ENCODE measurements at regions not wholly inside any gene's neighbourhood (a gene's known extent, or its start where the extent isn't known, plus 50 kb on each side); places are given as distances from the start of the nearest gene placed in this dataset.
"Not testable (repeated sequence)": the region's sequence is repeated elsewhere in the genome, so short reads cannot be mapped to it uniquely, and the experiment has no call there.

DNA sequence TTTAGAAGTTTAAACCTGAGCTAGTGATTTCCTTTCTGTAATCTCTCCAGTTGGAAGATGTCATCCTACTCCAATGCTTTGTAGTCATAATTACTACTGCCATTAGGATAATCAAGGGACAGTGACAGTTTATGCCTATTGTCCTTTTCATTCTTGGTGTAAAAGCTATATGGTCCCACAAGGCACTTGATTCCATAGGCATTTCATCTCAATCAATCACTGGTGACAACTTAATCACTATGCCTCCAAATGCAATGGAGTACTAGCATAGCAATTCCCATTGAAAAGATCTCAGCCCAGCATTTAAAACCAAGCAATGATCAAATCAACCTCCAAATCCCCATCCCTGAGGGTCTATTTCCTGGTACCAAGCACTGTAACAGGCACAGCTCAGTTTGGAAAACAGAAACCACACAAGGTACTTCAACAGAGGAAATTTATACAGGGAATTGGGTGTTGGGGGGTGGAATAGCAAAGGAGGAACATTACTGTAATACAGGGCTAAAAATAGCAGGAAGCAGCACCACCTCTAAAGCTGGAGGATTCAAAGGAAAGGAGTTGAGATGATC is 51.0 kb downstream of the FHIP2A start:
- no peaks in the 10 kb centered on the region for H3K36me3 ChIP-seq
- DNase-seq (no peak), ATAC-seq (no peak)
- H3K27ac ChIP-seq = no peak overlapping the region
- no peaks in the 10 kb centered on the region for H3K9me3 ChIP-seq
- H3K4me3 ChIP-seq = no peak overlapping the region
- intact Hi-C loops (cut with DNase I) = no loop called here
- H3K4me1 ChIP-seq = no peaks in the 10 kb centered on the region
- TF ChIP-seq, protein P1, sequence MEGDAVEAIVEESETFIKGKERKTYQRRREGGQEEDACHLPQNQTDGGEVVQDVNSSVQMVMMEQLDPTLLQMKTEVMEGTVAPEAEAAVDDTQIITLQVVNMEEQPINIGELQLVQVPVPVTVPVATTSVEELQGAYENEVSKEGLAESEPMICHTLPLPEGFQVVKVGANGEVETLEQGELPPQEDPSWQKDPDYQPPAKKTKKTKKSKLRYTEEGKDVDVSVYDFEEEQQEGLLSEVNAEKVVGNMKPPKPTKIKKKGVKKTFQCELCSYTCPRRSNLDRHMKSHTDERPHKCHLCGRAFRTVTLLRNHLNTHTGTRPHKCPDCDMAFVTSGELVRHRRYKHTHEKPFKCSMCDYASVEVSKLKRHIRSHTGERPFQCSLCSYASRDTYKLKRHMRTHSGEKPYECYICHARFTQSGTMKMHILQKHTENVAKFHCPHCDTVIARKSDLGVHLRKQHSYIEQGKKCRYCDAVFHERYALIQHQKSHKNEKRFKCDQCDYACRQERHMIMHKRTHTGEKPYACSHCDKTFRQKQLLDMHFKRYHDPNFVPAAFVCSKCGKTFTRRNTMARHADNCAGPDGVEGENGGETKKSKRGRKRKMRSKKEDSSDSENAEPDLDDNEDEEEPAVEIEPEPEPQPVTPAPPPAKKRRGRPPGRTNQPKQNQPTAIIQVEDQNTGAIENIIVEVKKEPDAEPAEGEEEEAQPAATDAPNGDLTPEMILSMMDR (IDR thresholded peaks at IDR 0.05) = no peak
- no peaks in the 10 kb centered on the region for H3K27me3 ChIP-seq

DNA sequence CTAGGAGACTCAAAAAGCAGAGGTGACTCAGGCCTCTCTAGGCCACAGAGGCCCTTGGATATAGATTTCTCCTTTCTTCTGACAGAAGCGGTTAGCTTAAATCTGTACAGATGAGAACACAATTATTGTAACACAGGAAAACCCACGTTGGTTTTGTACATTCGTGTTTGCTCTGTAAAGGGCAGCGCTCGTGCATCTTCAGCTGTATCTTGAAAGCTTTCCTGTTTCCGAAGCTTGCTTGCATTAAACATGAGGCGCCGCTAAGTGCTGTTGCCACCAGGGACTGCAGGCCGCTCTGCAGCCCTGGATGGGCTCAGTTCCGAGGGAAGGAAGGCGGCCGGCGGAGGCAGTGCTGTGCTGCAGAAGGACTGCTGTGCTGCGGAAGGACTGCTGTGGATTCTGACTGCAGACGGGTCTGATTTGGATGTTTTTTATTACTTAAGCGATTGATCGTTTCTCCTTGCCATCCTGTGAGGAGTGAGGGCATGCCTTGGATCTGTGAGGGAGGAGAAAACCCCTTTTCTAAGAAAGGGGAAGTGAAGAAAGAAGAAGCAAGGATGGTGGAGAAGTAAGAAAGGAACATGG is 53.3 kb downstream of the FHIP2A start:
- TF ChIP-seq, protein P1 (IDR thresholded peaks at IDR 0.05) = no peak
- Histone ChIP-seq H3K4me3 (no peak overlapping the region), H3K9me3 (no peaks in the 10 kb centered on the region), H3K36me3 (no peaks in the 10 kb centered on the region), H3K27ac (no peak overlapping the region), H3K4me1 (no peaks in the 10 kb centered on the region), H3K27me3 (no peaks in the 10 kb centered on the region)
- no peak for DNase-seq
- peak; percentile 54 for ATAC-seq
- intact Hi-C loops (cut with DNase I) = no loop called here

- ATAC-seq; intact Hi-C loops (cut with DNase I); H3K27me3 ChIP-seq; H3K4me3 ChIP-seq; DNase-seq; H3K4me1 ChIP-seq; H3K9me3 ChIP-seq; H3K27ac ChIP-seq; H3K36me3 ChIP-seq: not testable (repeated sequence)
These were observed 54.1 kb downstream of the FHIP2A start for GRCh38 chr10:114875590-114876081.

DNA sequence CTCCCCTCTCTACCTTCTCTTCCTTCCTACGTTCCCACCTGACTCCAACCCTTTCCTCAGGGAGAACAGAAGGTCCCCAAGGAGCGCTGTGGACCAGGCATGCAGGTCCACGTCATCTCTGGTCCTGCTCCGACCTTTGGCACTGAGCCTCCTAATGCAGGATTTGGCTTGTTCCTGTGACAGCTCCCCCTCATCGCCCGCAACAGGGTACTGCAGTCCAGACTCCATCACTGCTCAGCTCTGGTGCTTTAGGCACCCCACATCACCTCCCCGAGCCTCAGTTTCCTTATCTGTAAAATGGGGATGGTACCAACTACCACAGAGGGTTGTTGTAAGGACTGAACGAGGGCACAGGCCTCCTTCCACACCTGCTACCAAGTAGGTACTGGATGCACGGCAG is 54.6 kb downstream of the FHIP2A start:
- intact Hi-C loops (cut with DNase I) = no loop called here
- Histone ChIP-seq H3K36me3 (no peaks in the 10 kb centered on the region), H3K4me1 (no peaks in the 10 kb centered on the region), H3K9me3 (no peaks in the 10 kb centered on the region), H3K4me3 (no peak overlapping the region), H3K27me3 (no peaks in the 10 kb centered on the region), H3K27ac (no peak overlapping the region)
- DNase-seq (no peak), ATAC-seq (no peak)
- TF ChIP-seq, protein P1 (IDR thresholded peaks at IDR 0.05) = no peak

GRCh38 chr10:114876602-114877300 is 55.2 kb downstream of the FHIP2A start:
- TF ChIP-seq, protein P1 (IDR thresholded peaks at IDR 0.05) = peak; percentile 63
- H3K36me3 ChIP-seq = no peaks in the 10 kb centered on the region
- intact Hi-C loops (cut with DNase I) = no loop called here
- H3K9me3 ChIP-seq = no peaks in the 10 kb centered on the region
- no peak overlapping the region for H3K27ac ChIP-seq
- no peaks in the 10 kb centered on the region for H3K4me1 ChIP-seq
- DNase-seq = peak; percentile 79
- H3K27me3 ChIP-seq = no peaks in the 10 kb centered on the region
- peak; percentile 84 for ATAC-seq
- no peak overlapping the region for H3K4me3 ChIP-seq

DNA sequence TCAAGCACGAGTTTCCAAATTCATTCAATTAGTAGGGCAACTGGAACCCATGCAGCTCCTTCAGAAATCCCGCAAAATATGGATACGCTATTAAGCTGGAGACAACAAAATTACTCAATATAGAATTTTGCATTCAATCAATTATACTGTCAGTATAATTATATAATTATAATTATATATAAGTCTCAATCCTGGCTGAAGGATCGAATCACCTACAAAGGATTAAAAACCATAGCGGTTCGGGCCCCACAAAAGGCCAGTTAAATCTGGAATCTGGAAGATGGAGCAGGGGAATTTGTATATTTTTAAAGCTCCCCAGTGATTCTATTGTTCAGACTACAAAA is 55.7 kb downstream of the FHIP2A start:
- ATAC-seq (no peak), DNase-seq (no peak)
- TF ChIP-seq, protein P1 (IDR thresholded peaks at IDR 0.05) = no peak
- H3K4me1 ChIP-seq = no peaks in the 10 kb centered on the region
- no peak overlapping the region for H3K4me3 ChIP-seq
- H3K27ac ChIP-seq = no peak overlapping the region
- H3K36me3 ChIP-seq = no peaks in the 10 kb centered on the region
- intact Hi-C loops (cut with DNase I) = no loop called here
- no peaks in the 10 kb centered on the region for H3K9me3 ChIP-seq
- H3K27me3 ChIP-seq = no peaks in the 10 kb centered on the region

All from upper lobe of right lung (tissue), 1 donor.